ENCODE measurements at regions not wholly inside any gene's neighbourhood (a gene's known extent, or its start where the extent isn't known, plus 50 kb on each side); places are given as distances from the start of the nearest gene placed in this dataset.

- Histone ChIP-seq H3K9me3 (no peaks in the 10 kb centered on the region), H3K27ac (no peak overlapping the region), H3K4me3 (no peak overlapping the region), H3K4me1 (peaks cover 0 to 11% (median 0%) of the 10 kb centered on the region in 4 donors), H3K27me3 (no peaks in the 10 kb centered on the region), H3K36me3 (no peaks in the 10 kb centered on the region)
- DNase-seq, result peak; percentile 26 to 83 (median 58)
- TF ChIP-seq CTCF (IDR thresholded peaks at IDR 0.05) (peak; percentile 27 to 66 (median 60)), POLR2A (IDR thresholded peaks at IDR 0.05) (no peak)
Observed at GRCh38 chr2:67846370-67847070, 216.3 kb downstream of the C1D start.

GRCh38 chr2:67848551-67849285 is 214.1 kb downstream of the C1D start:
- TF ChIP-seq CTCF (IDR thresholded peaks at IDR 0.05) (no peak), POLR2A (IDR thresholded peaks at IDR 0.05) (no peak)
- Histone ChIP-seq H3K27ac (no peak overlapping the region), H3K4me3 (no peak overlapping the region), H3K27me3 (no peaks in the 10 kb centered on the region), H3K4me1 (peaks cover 0 to 11% (median 0%) of the 10 kb centered on the region in 4 donors), H3K9me3 (no peaks in the 10 kb centered on the region), H3K36me3 (no peaks in the 10 kb centered on the region)
- DNase-seq, result no peak

- no peak overlapping the region for H3K27ac ChIP-seq
- no peaks in the 10 kb centered on the region for H3K9me3 ChIP-seq
- H3K27me3 ChIP-seq, result no peaks in the 10 kb centered on the region
- H3K36me3 ChIP-seq, result no peaks in the 10 kb centered on the region
- DNase-seq, result no peak
- H3K4me1 ChIP-seq, result peaks cover 0 to 3% (median 0%) of the 10 kb centered on the region in 4 donors
- no peak for TF ChIP-seq POLR2A (IDR thresholded peaks at IDR 0.05)
- TF ChIP-seq CTCF (IDR thresholded peaks at IDR 0.05), result no peak
- no peak overlapping the region for H3K4me3 ChIP-seq
Observed at GRCh38 chr2:67851016-67851415, 211.8 kb downstream of the C1D start.

GRCh38 chr2:67851956-67852824 is 210.6 kb downstream of the C1D start:
- DNase-seq, result no peak
- no peaks in the 10 kb centered on the region for H3K27me3 ChIP-seq
- H3K4me1 ChIP-seq, result no peaks in the 10 kb centered on the region
- no peaks in the 10 kb centered on the region for H3K36me3 ChIP-seq
- H3K27ac ChIP-seq, result no peak overlapping the region
- H3K9me3 ChIP-seq, result no peaks in the 10 kb centered on the region
- no peak overlapping the region for H3K4me3 ChIP-seq
- TF ChIP-seq POLR2A (IDR thresholded peaks at IDR 0.05) (no peak), CTCF (IDR thresholded peaks at IDR 0.05) (no peak)

GRCh38 chr2:67854103-67854743 is 208.6 kb downstream of the C1D start:
- TF ChIP-seq POLR2A (IDR thresholded peaks at IDR 0.05) (no peak), CTCF (IDR thresholded peaks at IDR 0.05) (no peak)
- no peaks in the 10 kb centered on the region for H3K36me3 ChIP-seq
- DNase-seq, result peak in 1 of 3 donors; percentile 17
- H3K27ac ChIP-seq, result no peak overlapping the region
- H3K4me1 ChIP-seq, result no peaks in the 10 kb centered on the region
- H3K4me3 ChIP-seq, result no peak overlapping the region
- H3K9me3 ChIP-seq, result no peaks in the 10 kb centered on the region
- H3K27me3 ChIP-seq, result no peaks in the 10 kb centered on the region
